ENCODE measurements at regions not wholly inside any gene's neighbourhood (a gene's known extent, or its start where the extent isn't known, plus 50 kb on each side); places are given as distances from the start of the nearest gene placed in this dataset.

GRCh38 chr2:161522796-161523195 is 101.4 kb upstream of the SLC4A10 start:
- TF ChIP-seq EZH2 (IDR thresholded peaks at IDR 0.05; ENCODE audit: low read length) (no peak), CTCF (optimal IDR thresholded peaks at IDR 0.05 in 1 of 3, IDR thresholded peaks at IDR 0.05 in 1 of 3, conservative IDR thresholded peaks at IDR 0.05 in 1 of 3; ENCODE audit: extremely low read depth in 1 of 3, insufficient read depth in 2 of 3, low read length in 3 of 3) (no peak)
- dilution Hi-C loops (cut with MboI; ENCODE audit: extremely low pct_ligation_motif_present, low sequenced_read_pairs): no loop called here
- no peaks in the 10 kb centered on the region for H3K27me3 ChIP-seq (ENCODE audit: control insufficient read depth, extremely low read depth, insufficient read depth, low read length)
- no peaks in the 10 kb centered on the region for H3K9me3 ChIP-seq (ENCODE audit: control insufficient read depth, low read depth, low read length)
- no peaks in the 10 kb centered on the region for H3K79me2 ChIP-seq (ENCODE audit: control insufficient read depth, insufficient read depth, low read length)
- H3K4me1 ChIP-seq (ENCODE audit: control insufficient read depth, extremely low read depth, insufficient read depth, low read length): no peaks in the 10 kb centered on the region
- H3K9ac ChIP-seq (ENCODE audit: control insufficient read depth, extremely low read depth, insufficient read depth, low read length): no peak overlapping the region
- H2AFZ ChIP-seq (ENCODE audit: control insufficient read depth, low read length): no peak overlapping the region
- no peak overlapping the region for H3K4me3 ChIP-seq (ENCODE audit: control insufficient read depth in 2 of 3, extremely low read depth in 1 of 3, insufficient read depth in 2 of 3, low read depth in 1 of 3, low read length in 3 of 3)
- no peaks in the 10 kb centered on the region for H3K36me3 ChIP-seq (ENCODE audit: control insufficient read depth in 2 of 2, extremely low read depth in 1 of 2, insufficient read depth in 2 of 2, low read length in 2 of 2)
- FAIRE-seq: no peak
- no peak overlapping the region for H3K27ac ChIP-seq (ENCODE audit: control insufficient read depth, insufficient read depth, low read length)
- H4K20me1 ChIP-seq (ENCODE audit: control insufficient read depth, extremely low read depth, insufficient read depth, low read length): no peaks in the 10 kb centered on the region
- no peak overlapping the region for H3K4me2 ChIP-seq (ENCODE audit: control insufficient read depth, extremely low read depth, insufficient read depth, low read depth, low read length)
- no peaks in the 10 kb centered on the region for H3K9me1 ChIP-seq (ENCODE audit: control insufficient read depth, extremely low read depth, insufficient read depth, low read length)
- no peak for DNase-seq (ENCODE audit: low read depth, low spot score)

DNA sequence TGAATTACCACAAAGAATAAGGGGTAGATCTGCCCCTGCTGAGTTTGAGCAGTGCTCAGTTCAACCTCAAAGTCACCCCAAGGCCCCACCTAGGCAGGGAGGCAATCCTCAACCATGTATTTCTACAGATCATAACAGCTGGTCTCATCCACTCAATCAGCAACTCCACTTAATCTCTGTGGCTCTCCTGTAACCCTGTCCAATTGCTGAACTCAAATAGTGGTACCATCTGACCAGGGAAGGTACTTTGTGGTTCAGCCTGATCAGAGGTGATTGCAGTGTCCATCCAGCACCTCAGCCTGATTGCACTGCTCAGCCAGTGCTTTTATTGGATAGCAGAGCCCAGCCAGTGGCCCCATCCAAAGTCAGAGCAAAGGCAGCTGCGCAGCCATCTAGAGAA is 91.0 kb upstream of the SLC4A10 start:
- Histone ChIP-seq H3K9ac (ENCODE audit: control insufficient read depth, extremely low read depth, insufficient read depth, low read length) (no peak overlapping the region), H3K36me3 (ENCODE audit: control insufficient read depth in 2 of 2, extremely low read depth in 1 of 2, insufficient read depth in 2 of 2, low read length in 2 of 2) (no peaks in the 10 kb centered on the region), H3K4me2 (ENCODE audit: control insufficient read depth, extremely low read depth, insufficient read depth, low read depth, low read length) (no peak overlapping the region), H3K27ac (ENCODE audit: control insufficient read depth, insufficient read depth, low read length) (no peak overlapping the region), H3K79me2 (ENCODE audit: control insufficient read depth, insufficient read depth, low read length) (no peaks in the 10 kb centered on the region), H3K9me1 (ENCODE audit: control insufficient read depth, extremely low read depth, insufficient read depth, low read length) (no peaks in the 10 kb centered on the region), H4K20me1 (ENCODE audit: control insufficient read depth, extremely low read depth, insufficient read depth, low read length) (no peaks in the 10 kb centered on the region), H2AFZ (ENCODE audit: control insufficient read depth, low read length) (no peak overlapping the region), H3K4me1 (ENCODE audit: control insufficient read depth, extremely low read depth, insufficient read depth, low read length) (no peaks in the 10 kb centered on the region), H3K4me3 (ENCODE audit: control insufficient read depth in 2 of 3, extremely low read depth in 1 of 3, insufficient read depth in 2 of 3, low read depth in 1 of 3, low read length in 3 of 3) (no peak overlapping the region), H3K27me3 (ENCODE audit: control insufficient read depth, extremely low read depth, insufficient read depth, low read length) (no peaks in the 10 kb centered on the region), H3K9me3 (ENCODE audit: control insufficient read depth, low read depth, low read length) (no peaks in the 10 kb centered on the region)
- DNase-seq (ENCODE audit: low read depth, low spot score) (no peak), FAIRE-seq (no peak)
- dilution Hi-C loops (cut with MboI; ENCODE audit: extremely low pct_ligation_motif_present, low sequenced_read_pairs): no loop called here
- TF ChIP-seq EZH2 (IDR thresholded peaks at IDR 0.05; ENCODE audit: low read length) (no peak), CTCF (optimal IDR thresholded peaks at IDR 0.05 in 1 of 3, IDR thresholded peaks at IDR 0.05 in 1 of 3, conservative IDR thresholded peaks at IDR 0.05 in 1 of 3; ENCODE audit: extremely low read depth in 1 of 3, insufficient read depth in 2 of 3, low read length in 3 of 3) (no peak)

All from keratinocyte (primary cell).